NOMO-1 (cell line): ENCODE measurements at regions not wholly inside any gene's neighbourhood (a gene's known extent, or its start where the extent isn't known, plus 50 kb on each side); places are given as distances from the start of the nearest gene placed in this dataset.
A peak's percentile ranks its signal among the peaks of the same experiment; 100 is the strongest.

Experiments used
- DNase-seq, 2 experiments: peaks; one replicate each; lab custom pipeline; 2025; ENCODE audit not compliant: unreplicated experiment in 2 of 2; lab: John Stamatoyannopoulos, UW

DNA sequence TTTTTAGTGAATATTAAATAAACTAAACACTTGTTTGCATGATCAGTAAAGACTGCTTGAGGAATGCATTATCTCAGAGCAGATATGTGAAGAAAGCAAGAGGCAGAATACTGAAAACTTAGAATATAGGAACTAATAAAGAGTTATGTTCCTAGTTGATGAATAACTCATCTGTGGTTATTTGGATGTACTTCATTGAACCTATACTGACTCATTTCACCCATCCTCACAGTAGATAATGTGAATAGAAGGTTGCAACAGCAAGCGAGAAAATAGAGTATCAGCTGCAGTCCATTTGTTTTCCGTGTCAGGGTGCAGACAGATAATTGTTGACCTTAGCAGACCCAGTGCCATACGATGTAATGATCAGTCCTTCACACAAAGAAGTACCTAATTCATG lies 945.7 kb upstream of the LRRTM1 start:
- no peak for DNase-seq

DNA sequence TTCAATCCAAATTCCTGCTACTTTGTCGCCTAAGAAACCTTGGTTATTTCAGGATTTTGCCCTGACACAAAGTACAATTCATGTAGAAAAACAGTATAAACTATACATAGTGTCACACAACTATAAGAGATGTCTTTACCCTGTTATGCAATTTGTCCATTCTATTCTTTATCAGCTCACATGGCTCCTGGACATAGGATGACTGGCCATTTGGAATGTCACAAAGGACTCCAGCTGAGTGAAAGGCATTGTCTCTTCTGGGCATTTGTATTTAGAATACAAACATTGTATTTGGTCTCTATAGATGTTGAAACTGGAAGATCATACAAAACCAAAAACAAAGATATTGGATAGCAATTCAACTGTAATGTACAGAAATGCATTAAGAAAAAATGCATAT lies 944.6 kb upstream of the LRRTM1 start:
- DNase-seq: no peak

DNA sequence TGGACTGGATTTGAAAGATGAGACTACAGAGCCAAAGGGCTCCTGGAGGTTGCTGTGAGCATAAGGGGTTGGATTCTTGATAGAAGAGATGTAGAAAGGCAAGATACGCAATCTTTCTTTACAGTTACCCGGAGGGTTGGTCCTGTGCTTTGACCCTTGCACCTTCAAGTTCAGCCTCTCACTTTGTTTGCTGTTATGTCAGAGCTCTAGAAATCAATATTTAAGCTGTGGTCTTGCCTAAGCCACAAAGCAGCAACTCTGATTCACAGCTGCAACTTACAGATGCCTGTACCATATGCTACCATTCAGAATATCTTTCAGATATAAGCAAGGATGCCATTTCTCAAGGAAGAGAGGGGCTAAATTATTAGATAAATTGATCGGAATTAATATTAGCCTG lies 943.1 kb upstream of the LRRTM1 start:
- DNase-seq: no peak

DNA sequence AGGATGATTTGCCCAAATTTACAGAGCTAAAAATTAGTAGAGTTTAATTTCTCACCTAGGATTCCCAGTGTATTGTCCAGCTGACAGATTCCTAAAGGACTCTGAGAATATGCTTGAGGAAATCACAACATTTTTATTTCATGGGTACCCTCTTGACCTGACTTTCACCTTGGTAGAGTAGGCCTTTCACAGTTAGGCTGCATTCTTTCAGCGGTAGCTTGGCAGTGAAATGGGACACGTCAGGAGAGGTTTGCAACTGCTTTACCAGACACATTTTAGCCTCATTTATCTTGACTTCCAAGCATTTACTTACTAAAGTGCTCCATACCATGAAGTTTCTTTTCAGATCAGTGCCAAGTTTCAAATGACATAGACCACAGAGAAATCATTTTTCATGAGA lies 937.9 kb upstream of the LRRTM1 start:
- DNase-seq: no peak

DNA sequence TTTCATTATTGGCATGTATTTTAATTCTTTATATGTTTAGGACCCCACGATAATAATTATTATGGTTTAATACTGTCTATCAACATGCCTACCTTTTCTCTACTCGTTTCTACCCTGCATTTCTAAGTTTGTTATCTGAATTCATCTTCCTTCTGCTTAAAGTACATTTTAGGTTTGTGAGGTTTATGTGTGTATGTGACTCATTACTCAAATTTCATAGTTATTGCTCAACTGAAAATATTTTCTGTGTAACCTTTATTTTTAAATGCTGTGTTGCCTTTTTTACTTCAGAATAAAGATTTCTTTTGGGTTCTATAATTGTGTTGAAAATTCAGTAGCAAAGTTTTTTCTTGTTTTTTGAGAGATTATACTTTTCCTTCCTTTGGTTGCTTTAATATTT lies 933.9 kb upstream of the LRRTM1 start:
- DNase-seq: no peak

DNA sequence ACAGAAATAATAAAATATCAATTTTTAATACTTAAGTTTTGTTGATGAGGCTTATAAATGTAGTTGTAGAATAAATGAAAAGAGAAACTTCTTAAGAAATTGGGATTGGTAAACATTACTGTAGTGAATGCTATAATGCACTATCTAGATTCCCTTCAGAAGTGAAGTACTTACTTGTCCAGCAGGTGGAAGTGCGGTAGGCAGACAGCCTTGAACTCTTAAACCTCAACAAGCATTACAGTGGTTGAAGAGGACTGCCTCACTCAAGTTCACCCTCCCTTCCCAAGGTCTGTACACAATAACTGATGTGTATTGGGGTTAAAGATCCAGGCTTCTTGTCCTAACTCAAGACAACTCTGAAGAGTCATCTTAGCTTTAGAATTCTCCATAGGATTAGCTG lies 931.0 kb upstream of the LRRTM1 start:
- no peak for DNase-seq

DNA sequence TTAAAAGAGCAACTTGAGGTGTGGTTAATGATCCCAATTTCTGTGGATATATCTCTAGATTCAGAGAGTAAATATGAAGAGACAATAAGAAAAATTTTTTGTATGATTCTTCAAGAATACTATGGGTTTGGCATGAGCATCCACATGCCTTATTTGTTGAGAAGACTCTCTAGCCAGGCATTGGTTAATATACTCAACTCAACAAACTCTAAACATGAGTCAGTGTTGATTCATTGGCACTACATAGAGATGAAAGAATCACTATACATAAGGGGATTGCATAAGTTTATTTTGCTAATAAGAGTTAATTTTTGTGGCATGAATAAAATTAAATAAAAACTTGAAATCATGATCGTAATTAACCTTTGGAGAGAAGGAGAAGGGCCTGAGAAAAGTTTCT lies 930.2 kb upstream of the LRRTM1 start:
- no peak for DNase-seq

DNA sequence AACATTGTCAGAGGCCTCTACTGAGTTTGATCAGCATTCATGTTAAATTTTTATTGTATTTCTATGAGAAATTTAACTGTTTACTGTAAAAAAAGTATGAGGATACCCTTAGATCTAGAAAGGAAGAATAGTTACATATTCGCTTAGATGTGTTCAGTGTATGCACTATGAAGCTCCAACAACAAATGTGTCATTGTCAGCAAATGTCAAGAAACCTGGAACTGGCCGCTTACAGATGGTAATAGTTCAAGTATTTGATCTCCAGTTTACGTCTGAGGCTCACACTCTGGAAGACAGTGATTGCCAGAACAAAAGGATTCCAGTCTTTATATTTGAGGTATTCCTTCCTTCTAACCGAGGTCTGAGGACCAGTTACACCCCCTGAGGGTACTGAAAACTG lies 921.2 kb upstream of the LRRTM1 start:
- no peak for DNase-seq

DNA sequence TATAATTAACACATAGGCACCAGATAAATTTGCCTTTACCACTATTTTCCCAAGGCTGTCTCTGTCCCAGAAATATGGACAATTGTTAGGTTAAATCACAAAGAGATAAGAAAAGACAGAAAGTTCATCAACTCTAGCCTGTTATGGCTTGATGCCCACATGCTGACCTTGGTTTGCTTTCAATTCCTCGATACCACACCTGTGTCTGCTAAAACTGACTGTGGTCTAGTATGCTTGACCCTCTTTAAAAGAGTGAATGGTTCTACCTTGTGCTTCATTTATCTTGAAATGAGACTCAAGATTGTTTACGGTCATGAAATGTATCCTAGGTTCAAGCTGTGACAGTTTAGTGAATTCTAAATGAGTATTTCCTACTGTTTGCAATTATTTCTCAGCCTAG lies 909.0 kb upstream of the LRRTM1 start:
- no peak for DNase-seq

DNA sequence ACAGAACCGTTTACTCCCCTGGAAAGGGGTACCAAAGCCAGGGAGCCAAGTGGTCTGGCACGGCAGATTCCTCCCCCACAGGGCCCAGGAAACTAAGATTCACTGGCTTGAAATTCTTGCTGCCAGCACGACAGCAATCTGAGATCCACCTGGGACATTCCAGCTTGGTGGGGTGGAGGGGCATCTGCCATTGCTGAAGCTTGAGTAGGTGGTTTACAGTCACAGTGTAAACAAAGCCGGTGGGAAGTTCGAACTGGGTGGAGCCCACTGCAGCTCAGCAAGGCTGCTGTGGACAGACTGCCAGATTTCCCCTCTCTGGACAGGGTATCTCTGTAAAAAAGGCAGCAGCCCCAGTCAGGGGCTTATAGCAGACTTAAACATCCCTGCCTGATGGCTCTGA lies 901.7 kb upstream of the LRRTM1 start:
- DNase-seq: no peak

DNA sequence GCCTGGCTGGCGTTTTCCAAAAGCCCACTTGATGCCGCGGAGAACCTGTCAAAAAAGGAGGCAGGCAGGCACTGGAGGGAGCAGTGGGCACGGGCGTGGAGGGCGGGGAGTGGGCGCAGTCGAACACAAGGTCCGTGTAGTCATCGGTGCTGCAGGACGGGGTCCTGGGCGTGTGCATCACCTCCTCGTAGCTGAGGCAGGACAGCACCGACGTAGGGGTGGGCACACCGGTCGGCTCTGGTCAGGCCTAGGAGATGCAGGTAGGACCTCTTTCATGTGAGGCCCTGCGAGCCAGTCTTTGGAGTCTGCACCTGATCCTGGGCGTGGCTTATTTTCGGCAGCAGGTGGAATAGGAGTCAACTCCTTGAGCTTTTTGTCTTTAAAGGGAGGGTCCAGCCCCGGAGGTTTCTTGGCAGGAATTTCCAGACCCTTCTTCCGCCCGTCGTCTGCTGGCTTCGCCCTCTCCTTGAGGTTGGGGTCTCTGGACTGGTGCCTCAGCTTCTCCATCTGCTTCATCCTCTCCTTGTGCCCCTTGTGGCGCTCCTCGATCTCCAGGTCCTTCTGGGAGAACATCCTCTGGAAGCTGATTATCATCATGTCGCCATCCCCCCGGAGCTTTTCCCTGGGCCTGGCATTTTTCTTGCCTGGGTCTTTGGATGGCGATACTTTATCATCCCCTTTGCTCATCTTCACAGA lies 892.5 kb upstream of the LRRTM1 start:
- DNase-seq: no peak

DNA sequence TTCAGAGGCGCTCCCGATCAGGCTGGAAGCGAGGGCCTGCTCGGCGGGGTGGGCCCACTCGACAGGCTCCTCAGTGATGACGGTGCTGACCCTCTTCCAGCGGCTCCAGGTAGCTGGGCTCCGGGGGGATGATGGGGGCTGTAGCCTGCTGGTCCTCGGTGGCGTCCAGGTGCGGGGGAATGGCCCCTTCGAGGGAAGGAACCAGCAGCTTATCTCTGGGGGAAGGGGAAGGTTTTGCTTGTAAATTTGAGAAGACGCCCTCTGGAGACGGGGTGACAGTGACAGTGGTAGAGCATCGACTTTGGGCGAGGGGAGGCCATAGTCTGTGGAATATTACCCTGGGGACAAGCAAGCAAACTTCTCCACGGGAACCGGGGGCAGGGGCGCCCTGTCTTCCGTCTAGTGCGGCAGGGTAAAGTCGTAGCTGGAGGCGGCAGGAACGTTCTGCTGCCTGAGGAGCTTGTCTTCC lies 891.9 kb upstream of the LRRTM1 start:
- no peak for DNase-seq

DNA sequence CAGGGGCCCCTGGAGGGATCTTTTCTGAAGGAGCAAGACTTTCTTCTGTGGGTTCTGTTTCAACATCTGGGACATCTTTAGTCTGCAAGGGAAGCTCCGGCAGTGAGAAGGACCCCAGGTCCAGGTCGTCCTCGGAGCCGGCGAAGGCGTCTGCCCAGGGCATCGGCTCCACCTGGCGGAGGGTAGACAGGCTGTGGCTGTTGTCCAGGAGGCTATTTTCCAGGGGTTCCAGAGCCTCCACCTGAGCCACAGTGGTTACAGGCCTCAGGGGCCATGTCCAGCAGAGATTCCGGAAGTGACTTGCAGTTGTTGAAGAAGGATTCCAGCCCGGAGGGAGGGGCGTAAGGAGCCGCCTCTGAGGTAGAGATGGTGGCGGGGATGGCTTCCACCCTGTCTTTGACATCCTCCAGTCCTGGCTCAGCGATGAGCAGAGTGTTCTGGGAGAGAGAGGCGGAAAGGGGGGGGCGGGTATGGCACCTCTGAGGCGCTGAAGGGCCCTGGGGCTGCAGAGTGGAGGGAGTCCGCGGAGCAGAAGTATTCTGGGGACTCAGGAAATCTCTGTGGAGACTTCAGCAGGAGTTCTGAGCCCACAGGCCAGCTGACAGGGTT lies 891.3 kb upstream of the LRRTM1 start:
- no peak for DNase-seq

DNA sequence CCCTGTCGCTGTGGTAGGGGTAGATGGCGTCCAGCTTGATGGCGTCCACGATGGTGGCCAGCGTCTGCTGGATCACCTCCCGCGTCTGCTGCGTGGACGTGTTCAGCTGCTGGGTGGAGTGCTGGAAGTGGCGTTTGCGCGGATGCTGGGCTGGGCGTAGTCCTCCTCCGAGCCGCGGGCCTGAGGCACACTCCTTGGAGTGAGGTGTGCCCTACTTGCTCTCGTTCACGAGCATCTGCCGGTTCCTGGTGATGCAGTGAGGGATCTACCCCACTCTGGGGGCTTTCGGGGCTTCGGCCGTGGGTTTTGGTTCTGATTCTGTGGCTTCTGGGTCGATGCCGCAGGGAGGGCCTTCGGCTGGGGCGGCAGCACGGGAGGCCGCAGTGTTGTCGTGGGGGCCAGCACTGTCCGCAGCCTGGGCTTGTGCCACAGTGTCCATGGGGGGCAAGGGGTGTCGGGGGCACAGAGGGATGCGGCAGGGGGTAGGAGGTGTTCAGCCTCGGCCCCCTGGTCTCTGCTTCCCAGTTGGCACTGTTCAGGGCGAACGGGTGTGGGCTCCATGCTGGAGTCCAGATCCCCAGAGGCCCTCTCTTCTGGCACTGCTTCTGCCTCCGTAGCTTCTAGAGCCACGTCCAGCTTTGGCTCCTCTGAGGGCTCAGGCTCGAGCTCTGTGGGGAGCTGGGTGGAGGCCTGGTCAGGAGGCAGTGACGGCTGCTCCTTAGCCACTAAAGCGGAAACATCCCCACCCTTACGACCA lies 890.6 kb upstream of the LRRTM1 start:
- no peak for DNase-seq

DNA sequence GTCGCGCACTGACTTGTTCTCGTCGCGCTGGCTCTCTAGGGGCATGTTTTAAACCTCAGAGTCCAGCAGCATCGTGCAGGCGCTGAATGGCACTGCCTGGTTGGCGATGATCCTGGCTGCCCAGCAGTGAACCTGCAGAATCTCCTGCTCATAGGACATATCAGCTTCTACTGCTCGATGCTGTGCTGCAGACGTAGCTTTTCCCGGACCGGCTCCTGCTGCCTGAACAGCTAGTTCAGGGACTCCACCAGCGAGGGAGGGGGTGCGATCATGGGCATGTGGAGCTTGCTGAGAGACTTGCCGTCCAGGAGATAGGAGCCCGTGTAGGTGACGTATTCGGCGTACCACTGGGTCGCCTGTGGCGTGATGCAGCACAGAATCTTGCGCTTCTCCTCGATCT lies 890.0 kb upstream of the LRRTM1 start:
- DNase-seq: no peak

DNA sequence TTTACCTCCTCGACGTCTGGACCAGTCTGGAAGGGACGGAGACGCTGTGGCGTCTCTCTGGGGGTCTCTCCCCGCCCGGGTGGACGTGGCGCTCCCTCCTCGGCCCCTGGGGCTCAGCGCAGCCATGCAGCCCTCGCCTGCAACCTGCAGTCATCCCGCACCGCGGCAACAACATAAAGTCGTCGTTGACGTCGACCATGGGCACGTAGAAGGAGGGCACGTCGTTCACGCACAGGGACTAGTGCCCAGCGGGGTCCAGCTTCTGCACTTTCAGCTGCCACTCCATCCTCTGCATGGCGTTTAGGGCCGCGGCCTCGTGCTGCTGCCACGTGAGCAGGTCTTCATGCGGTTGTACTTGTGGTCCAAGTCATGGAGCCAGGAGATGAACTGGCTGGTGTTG lies 889.6 kb upstream of the LRRTM1 start:
- no peak for DNase-seq

DNA sequence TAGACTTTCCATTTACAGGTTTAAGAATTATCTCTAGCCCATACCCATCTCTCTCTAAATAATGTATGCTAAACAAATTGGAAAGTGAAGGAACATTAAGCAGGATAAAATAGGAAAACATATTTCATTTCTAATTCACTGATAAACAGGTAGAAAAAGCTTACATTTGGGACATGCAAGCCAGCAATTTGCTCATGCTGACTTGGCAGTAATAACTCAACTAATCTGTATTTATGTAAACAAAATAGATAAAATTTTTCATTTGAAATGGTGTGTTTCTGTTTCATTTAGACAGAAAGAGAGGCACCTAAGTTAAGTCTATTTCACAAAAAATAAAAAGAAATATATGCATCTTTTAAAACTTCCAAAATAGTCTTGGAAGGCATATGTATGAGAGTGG lies 877.3 kb upstream of the LRRTM1 start:
- DNase-seq: no peak

DNA sequence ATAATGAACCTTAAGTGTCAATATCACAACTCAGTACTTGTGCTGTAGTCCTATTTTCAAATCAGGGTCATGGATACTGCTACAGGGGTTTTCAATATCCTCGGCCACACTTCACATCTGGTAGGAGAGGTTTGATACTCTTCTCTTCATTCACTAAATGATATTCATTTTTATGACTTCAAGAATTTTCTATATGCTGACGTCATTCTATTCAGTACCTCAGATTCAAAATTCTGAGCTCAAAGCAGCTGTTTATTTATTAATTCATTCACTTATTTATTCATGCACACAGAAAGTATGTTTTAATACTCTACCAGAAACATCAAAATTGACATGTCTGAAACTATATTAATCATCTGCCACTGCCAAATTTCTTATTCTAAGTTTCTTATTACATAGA lies 866.9 kb upstream of the LRRTM1 start:
- no peak for DNase-seq

DNA sequence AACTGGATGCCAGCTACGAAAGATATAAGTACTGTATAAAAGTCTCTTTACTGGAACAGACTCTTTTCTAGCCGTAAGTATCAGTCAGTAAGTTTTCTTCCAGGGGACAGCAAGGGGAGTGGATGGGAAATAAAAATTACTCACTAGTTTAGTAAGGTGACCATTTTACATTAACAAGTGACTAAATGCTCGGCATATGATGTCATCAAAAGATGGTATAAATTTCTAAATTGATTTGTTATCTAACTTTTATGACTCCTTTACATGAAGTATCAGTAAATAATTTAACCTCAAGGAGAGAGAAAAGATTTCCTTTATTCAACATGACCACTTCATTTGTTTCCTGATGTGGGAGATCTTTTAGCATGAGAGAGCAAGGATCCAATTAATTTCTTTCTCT lies 859.0 kb upstream of the LRRTM1 start:
- DNase-seq: no peak

DNA sequence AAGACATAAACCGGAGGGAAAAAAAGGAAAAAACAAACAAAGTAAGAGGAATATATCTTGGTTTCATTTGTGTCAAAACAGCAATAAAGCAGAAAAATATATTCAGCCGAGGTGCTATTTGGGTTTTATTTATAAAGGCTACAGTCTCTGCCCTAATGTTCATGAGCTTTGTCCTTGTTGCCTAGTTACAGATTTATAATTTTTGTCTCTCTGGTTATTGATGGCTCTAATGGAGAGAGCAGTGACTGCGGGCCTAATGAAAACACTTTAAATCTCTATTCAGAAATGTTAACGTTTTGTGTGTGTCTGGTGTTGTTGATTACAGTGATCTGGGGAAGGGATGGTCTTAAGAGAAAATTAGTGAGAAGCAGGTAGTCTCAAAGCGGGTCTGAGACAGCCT lies 854.0 kb upstream of the LRRTM1 start:
- DNase-seq: no peak

DNA sequence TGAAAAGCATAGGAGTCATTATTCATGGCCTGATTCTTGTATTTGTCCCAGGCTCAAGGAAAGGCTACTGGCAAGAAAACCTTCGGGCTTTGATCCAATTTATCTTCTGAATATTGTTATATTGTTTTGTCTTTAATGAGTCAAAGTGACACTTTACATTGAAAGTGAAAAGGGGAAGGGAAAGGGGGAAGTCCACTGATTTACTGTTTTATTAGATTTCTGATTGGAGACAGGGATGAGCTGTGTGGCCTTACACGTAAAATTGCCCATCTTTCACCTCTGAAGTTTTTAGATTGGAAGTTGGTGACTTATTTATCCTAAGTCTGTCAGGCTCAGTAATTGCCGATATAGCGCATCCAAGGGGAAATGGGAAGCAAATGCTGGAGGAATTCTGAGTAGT lies 843.8 kb upstream of the LRRTM1 start:
- peak in 1 of 2 experiments; percentile 32 for DNase-seq

DNA sequence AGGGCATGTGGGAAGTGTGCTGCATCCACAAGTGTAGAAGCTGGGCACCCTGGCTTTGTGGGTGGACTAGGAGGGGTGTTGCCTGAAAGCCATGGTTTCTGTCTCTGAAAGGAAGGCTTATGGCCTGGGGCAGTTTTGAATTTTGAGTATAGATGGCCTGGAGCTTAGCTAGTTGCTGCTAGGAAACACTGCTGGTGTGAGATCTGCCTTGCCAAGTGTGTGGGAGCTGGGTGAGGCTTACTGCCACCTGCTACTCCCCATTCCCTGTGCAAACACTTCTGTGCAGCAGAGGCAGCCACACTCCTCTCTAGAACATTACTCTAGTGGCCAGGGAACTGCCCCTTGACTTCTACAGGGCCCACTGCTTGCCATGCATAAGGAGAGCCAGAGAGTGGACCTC lies 831.7 kb upstream of the LRRTM1 start:
- DNase-seq: no peak
